Ishikawa (cell line): ENCODE measurements at regions not wholly inside any gene's neighbourhood (a gene's known extent, or its start where the extent isn't known, plus 50 kb on each side); places are given as distances from the start of the nearest gene placed in this dataset.

Source experiments
- CEBPB ChIP-seq: IDR thresholded peaks from 2 replicates; pipeline ENCODE4 v1.6.1; 2012
- CREB1 ChIP-seq: IDR thresholded peaks from 2 replicates; pipeline ENCODE4 v1.6.1; 2012; ENCODE audit warnings: low read depth
- EGR1 ChIP-seq: IDR thresholded peaks from 2 replicates; pipeline ENCODE4 v1.6.1; 2012
- EP300 ChIP-seq: IDR thresholded peaks from 2 replicates; pipeline ENCODE4 v1.6.1; 2012; ENCODE audit warnings: borderline replicate concordance
- TCF12 ChIP-seq: IDR thresholded peaks from 2 replicates; pipeline ENCODE4 v1.6.1; 2012; ENCODE audit warnings: low read depth
- TEAD4 ChIP-seq: IDR thresholded peaks from 2 replicates; pipeline ENCODE4 v1.6.1; 2012
- YY1 ChIP-seq: IDR thresholded peaks from 2 replicates; pipeline ENCODE4 v1.6.1; 2012; ENCODE audit warnings: low read depth
- TF ChIP-seq, protein P1 (sequence below): IDR thresholded peaks from 2 replicates; pipeline ENCODE4 v1.6.1; 2012
- TF ChIP-seq, protein P2 (sequence below): IDR thresholded peaks from 2 replicates; pipeline ENCODE4 v1.6.1; 2012; ENCODE audit warnings: low read depth, mild to moderate bottlenecking

DNA sequence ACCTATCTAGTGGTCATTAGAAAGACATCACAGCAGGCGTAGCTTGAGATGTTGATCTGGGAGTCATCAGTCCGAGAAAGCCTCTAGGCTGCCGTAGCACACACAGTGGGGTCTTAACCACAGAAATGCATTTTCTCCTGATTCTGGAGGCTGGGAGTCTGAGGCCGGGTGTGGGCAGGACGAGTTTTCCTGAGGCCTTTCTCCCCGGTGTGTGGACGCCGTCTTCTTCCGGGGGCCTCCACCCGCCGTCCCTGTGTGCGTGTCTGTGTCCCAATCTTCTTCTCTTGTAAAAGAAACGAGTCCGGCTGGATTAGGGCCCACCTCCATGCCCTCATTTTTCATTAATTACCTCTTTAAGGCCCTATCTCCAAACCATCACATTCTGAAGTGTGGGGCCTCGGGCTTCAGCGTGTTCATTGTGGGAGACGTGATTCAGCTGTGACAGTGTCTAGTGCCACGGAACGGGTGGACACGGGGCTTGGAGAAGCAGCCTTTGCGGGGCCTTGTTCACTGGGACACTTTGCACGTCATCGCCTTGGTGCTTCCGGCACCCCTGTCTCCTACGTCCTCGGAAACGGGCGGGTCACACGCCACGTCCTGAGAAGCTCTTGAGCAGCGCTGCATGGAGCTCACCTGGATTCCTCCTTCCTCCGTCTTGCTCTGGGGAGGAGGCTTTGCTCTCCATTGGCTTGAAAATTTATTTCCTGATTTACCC is 208.9 kb upstream of the SOX1 start:
- no peak for TF ChIP-seq TEAD4
- no peak for TF ChIP-seq EP300
- TF ChIP-seq, protein P1, sequence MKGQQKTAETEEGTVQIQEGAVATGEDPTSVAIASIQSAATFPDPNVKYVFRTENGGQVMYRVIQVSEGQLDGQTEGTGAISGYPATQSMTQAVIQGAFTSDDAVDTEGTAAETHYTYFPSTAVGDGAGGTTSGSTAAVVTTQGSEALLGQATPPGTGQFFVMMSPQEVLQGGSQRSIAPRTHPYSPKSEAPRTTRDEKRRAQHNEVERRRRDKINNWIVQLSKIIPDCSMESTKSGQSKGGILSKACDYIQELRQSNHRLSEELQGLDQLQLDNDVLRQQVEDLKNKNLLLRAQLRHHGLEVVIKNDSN: no peak
- TF ChIP-seq YY1: no peak
- TF ChIP-seq TCF12: no peak
- TF ChIP-seq, protein P2, sequence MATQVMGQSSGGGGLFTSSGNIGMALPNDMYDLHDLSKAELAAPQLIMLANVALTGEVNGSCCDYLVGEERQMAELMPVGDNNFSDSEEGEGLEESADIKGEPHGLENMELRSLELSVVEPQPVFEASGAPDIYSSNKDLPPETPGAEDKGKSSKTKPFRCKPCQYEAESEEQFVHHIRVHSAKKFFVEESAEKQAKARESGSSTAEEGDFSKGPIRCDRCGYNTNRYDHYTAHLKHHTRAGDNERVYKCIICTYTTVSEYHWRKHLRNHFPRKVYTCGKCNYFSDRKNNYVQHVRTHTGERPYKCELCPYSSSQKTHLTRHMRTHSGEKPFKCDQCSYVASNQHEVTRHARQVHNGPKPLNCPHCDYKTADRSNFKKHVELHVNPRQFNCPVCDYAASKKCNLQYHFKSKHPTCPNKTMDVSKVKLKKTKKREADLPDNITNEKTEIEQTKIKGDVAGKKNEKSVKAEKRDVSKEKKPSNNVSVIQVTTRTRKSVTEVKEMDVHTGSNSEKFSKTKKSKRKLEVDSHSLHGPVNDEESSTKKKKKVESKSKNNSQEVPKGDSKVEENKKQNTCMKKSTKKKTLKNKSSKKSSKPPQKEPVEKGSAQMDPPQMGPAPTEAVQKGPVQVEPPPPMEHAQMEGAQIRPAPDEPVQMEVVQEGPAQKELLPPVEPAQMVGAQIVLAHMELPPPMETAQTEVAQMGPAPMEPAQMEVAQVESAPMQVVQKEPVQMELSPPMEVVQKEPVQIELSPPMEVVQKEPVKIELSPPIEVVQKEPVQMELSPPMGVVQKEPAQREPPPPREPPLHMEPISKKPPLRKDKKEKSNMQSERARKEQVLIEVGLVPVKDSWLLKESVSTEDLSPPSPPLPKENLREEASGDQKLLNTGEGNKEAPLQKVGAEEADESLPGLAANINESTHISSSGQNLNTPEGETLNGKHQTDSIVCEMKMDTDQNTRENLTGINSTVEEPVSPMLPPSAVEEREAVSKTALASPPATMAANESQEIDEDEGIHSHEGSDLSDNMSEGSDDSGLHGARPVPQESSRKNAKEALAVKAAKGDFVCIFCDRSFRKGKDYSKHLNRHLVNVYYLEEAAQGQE: no peak
- no peak for TF ChIP-seq CREB1
- no peak for TF ChIP-seq CEBPB
- no peak for TF ChIP-seq EGR1
